ENCODE measurements at regions not wholly inside any gene's neighbourhood (a gene's known extent, or its start where the extent isn't known, plus 50 kb on each side); places are given as distances from the start of the nearest gene placed in this dataset.
"Not testable (repeated sequence)": the region's sequence is repeated elsewhere in the genome, so short reads cannot be mapped to it uniquely, and the experiment has no call there.

GRCh38 chr13:58933475-58933874 is 1230.3 kb downstream of the DIAPH3 start:
- TF ChIP-seq, protein P1, sequence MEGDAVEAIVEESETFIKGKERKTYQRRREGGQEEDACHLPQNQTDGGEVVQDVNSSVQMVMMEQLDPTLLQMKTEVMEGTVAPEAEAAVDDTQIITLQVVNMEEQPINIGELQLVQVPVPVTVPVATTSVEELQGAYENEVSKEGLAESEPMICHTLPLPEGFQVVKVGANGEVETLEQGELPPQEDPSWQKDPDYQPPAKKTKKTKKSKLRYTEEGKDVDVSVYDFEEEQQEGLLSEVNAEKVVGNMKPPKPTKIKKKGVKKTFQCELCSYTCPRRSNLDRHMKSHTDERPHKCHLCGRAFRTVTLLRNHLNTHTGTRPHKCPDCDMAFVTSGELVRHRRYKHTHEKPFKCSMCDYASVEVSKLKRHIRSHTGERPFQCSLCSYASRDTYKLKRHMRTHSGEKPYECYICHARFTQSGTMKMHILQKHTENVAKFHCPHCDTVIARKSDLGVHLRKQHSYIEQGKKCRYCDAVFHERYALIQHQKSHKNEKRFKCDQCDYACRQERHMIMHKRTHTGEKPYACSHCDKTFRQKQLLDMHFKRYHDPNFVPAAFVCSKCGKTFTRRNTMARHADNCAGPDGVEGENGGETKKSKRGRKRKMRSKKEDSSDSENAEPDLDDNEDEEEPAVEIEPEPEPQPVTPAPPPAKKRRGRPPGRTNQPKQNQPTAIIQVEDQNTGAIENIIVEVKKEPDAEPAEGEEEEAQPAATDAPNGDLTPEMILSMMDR (IDR thresholded peaks at IDR 0.05; ENCODE audit: extremely low read depth, missing control alignments) = no peak
- no peak for DNase-seq (ENCODE audit: low spot score)

- DNase-seq (ENCODE audit: low spot score) = no peak
- TF ChIP-seq, protein P1 (IDR thresholded peaks at IDR 0.05; ENCODE audit: extremely low read depth, missing control alignments) = no peak
These were observed 1228.0 kb downstream of the DIAPH3 start for GRCh38 chr13:58935689-58936088.

GRCh38 chr13:58946274-58946673 is 1217.5 kb downstream of the DIAPH3 start:
- no peak for DNase-seq (ENCODE audit: low spot score)
- TF ChIP-seq, protein P1 (IDR thresholded peaks at IDR 0.05; ENCODE audit: extremely low read depth, missing control alignments) = no peak

- TF ChIP-seq, protein P1 (IDR thresholded peaks at IDR 0.05; ENCODE audit: extremely low read depth, missing control alignments) = no peak
- DNase-seq (ENCODE audit: low spot score) = no peak
These were observed 1214.1 kb downstream of the DIAPH3 start for GRCh38 chr13:58949646-58950045.

DNA sequence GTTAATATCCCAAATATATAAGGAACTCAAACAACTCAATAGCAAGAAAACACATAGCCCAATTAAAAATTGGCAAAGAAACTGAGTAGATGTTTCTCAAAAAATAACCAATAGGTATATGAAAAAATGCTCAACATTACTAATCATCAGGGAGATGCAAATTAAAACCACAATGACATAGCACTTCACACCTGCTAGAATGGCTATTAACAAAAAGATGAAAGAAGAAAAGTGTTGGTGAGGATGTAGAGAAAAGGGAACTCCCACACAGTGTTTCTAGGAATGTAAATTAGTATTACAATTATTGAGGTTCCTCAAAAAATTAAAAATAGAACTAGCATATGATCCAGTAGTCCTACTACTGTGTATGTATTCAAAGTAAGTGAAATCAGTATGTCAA is 1212.8 kb downstream of the DIAPH3 start:
- DNase-seq (ENCODE audit: low spot score) = no peak
- TF ChIP-seq, protein P1 (IDR thresholded peaks at IDR 0.05; ENCODE audit: extremely low read depth, missing control alignments) = no peak

DNA sequence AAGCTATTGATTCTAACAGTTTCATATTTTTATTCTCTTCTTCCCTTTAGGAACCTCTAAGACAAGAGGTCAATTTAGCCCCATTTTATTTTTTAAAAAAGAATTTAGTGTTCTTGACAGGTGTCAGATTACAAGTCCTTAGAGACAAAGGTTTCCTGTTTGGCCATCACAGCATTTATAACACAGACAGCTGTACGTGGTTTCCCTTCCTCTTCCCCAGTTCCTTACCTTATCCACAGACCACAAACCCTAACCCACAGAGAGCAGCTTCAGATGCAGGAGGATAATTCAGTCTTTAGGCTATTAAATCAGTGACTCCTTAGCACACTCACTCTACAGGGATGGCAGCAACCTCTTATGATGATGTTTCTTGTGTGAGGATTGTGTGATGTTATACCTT is 1210.1 kb downstream of the DIAPH3 start:
- TF ChIP-seq, protein P1 (IDR thresholded peaks at IDR 0.05; ENCODE audit: extremely low read depth, missing control alignments) = no peak
- DNase-seq (ENCODE audit: low spot score) = peak; percentile 16

- peak; percentile 32 for DNase-seq (ENCODE audit: low spot score)
- TF ChIP-seq, protein P1 (IDR thresholded peaks at IDR 0.05; ENCODE audit: extremely low read depth, missing control alignments) = no peak
These were observed 1208.0 kb downstream of the DIAPH3 start for GRCh38 chr13:58955546-58956385.

DNA sequence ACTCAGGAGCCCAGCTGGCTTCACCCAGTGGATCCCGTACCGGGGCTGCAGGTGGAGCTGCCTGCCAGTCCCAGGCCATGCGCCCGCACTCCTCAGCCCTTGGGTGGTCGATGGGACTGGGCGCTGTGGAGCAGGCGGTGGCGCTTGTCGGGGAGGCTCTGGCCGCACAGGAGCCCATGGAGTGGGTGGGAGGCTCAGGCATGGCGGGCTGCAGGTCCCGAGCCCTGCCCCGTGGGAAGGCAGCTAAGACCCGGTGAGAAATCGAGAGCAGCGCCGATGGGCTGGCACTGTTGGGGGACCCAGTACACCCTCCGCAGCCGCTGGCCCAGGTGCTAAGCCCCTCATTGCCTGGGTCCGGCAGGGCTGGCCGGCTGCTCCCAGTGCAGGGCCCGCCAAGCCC is 1205.6 kb downstream of the DIAPH3 start:
- DNase-seq (ENCODE audit: low spot score) = not testable (repeated sequence)
